HEK293T (cell line): ENCODE measurements at regions not wholly inside any gene's neighbourhood (a gene's known extent, or its start where the extent isn't known, plus 50 kb on each side); places are given as distances from the start of the nearest gene placed in this dataset.

ENCODE experiments used
- ARNT ChIP-seq: fragments of 450-650 bp; IDR thresholded peaks from 2 replicates; pipeline ENCODE4 v1.6.1; 2017; ENCODE audit warnings: mild to moderate bottlenecking
- BHLHE40 ChIP-seq: fragments of 450-650 bp; IDR thresholded peaks from 2 replicates; pipeline ENCODE4 v1.6.1; 2016; ENCODE audit warnings: mild to moderate bottlenecking, moderate library complexity, borderline replicate concordance
- ELF4 ChIP-seq: fragments of 450-650 bp; IDR thresholded peaks from 2 replicates; pipeline ENCODE4 v1.6.1; 2017; ENCODE audit warnings: antibody characterized with exemption
- FOXK2 ChIP-seq: fragments of 450-650 bp; IDR thresholded peaks from 2 replicates; pipeline ENCODE4 v1.6.1; 2016; ENCODE audit warnings: mild to moderate bottlenecking
- FOXM1 ChIP-seq: fragments of 450-650 bp; IDR thresholded peaks from 2 replicates; pipeline ENCODE4 v1.6.1; 2017; ENCODE audit warnings: mild to moderate bottlenecking, borderline replicate concordance
- LEF1 ChIP-seq: fragments of 450-650 bp; IDR thresholded peaks from 2 replicates; pipeline ENCODE4 v1.6.1; 2017; ENCODE audit warnings: mild to moderate bottlenecking, borderline replicate concordance
- SP1 ChIP-seq: fragments of 450-650 bp; IDR thresholded peaks from 2 replicates; pipeline ENCODE4 v1.6.1; 2017
- TARDBP ChIP-seq: fragments of 450-650 bp; IDR thresholded peaks from 2 replicates; pipeline ENCODE4 v1.6.1; 2016
- ZNF384 ChIP-seq: fragments of 450-650 bp; IDR thresholded peaks from 2 replicates; pipeline ENCODE4 v1.6.1; 2016

DNA sequence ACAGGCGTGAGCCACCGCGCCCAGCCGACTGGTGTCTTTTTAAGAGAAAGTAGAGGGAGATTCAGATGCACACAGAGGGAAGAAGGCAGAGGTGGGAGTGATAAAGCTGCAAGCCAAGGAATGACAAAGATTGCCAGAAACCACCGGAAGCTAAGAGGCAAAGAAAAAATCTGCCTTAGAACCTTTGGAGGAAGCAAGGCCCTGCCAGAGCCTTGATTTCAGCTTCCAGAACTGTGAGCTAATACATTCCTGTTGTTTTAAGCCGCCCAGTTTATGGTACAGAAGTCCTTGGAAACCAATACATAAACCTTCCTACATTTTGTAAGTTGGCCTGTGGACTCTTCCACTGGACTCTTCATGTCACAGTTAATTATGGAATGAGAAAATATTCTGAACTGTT, 71.7 kb upstream of the SOX21 start:
- TF ChIP-seq LEF1 (no peak), ZNF384 (no peak), FOXK2 (no peak), SP1 (no peak), ARNT (no peak), TARDBP (no peak), FOXM1 (no peak), ELF4 (no peak), BHLHE40 (no peak)
